Keratinocyte (primary cell): ENCODE measurements at regions not wholly inside any gene's neighbourhood (a gene's known extent, or its start where the extent isn't known, plus 50 kb on each side); places are given as distances from the start of the nearest gene placed in this dataset.
A peak's percentile ranks its signal among the peaks of the same experiment; 100 is the strongest.

ENCODE experiments used
- DNase-seq: peaks from one replicate; pipeline ENCODE4 v3.0.0-alpha.2; 2011; ENCODE audit warnings: low read depth, missing footprints, low spot score
- FAIRE-seq: peaks from 2 replicates; lab custom pipeline; 2011; peaks lifted over from hg19 to GRCh38; lab: Jason Lieb, UNC
- H2AFZ ChIP-seq: 2 replicates; pipeline ENCODE4 v1.6.0; 2012; ENCODE audit warnings: low read length, control low read depth, inconsistent platforms; ENCODE audit not compliant: control insufficient read depth
- H3K27ac ChIP-seq: 2 replicates; pipeline ENCODE4 v1.5.1; 2011; ENCODE audit warnings: low read length; ENCODE audit not compliant: control insufficient read depth, insufficient read depth
- H3K27me3 ChIP-seq: 3 replicates; pipeline ENCODE4 v1.6.0; 2011; ENCODE audit warnings: low read length; ENCODE audit not compliant: control insufficient read depth, insufficient read depth; ENCODE audit errors: extremely low read depth
- H3K36me3 ChIP-seq, 2 experiments: 2 replicates in 1 of 2; 3 replicates in 1 of 2; pipeline ENCODE4 v1.5.1; 2011; ENCODE audit warnings: low read length in 2 of 2, mild to moderate bottlenecking in 1 of 2; ENCODE audit not compliant: control insufficient read depth in 2 of 2, insufficient read depth in 2 of 2; ENCODE audit errors: extremely low read depth in 1 of 2
- H3K4me1 ChIP-seq: 3 replicates; pipeline ENCODE4 v1.5.1; 2011; ENCODE audit warnings: low read length; ENCODE audit not compliant: control insufficient read depth, insufficient read depth; ENCODE audit errors: extremely low read depth
- H3K4me2 ChIP-seq: 3 replicates; pipeline ENCODE4 v1.6.0; 2011; ENCODE audit warnings: low read depth, low read length; ENCODE audit not compliant: control insufficient read depth, insufficient read depth; ENCODE audit errors: extremely low read depth
- H3K4me3 ChIP-seq, 3 experiments: fragments of 200-600 bp in 1 of 3; sonication (generic) in 1 of 3; 2 replicates in 2 of 3; 3 replicates in 1 of 3; pipeline ENCODE4 v1.5.1; 2011 to 2016; ENCODE audit warnings: low read length in 3 of 3, mild to moderate bottlenecking in 3 of 3, control low read depth in 2 of 3, inconsistent platforms in 1 of 3, low read depth in 1 of 3, mixed read lengths in 1 of 3, mixed run types in 1 of 3, moderate library complexity in 1 of 3; ENCODE audit not compliant: control insufficient read depth in 2 of 3, insufficient read depth in 2 of 3; ENCODE audit errors: extremely low read depth in 1 of 3
- H3K79me2 ChIP-seq: 2 replicates; pipeline ENCODE4 v1.6.0; 2012; ENCODE audit warnings: low read length; ENCODE audit not compliant: control insufficient read depth, insufficient read depth
- H3K9ac ChIP-seq: 3 replicates; pipeline ENCODE4 v1.6.0; 2011; ENCODE audit warnings: low read length; ENCODE audit not compliant: control insufficient read depth, insufficient read depth; ENCODE audit errors: extremely low read depth
- H3K9me1 ChIP-seq: 3 replicates; pipeline ENCODE4 v1.6.0; 2011; ENCODE audit warnings: low read length; ENCODE audit not compliant: control insufficient read depth, insufficient read depth; ENCODE audit errors: extremely low read depth
- H3K9me3 ChIP-seq: 2 replicates; pipeline ENCODE4 v1.5.1; 2012; ENCODE audit warnings: low read depth, low read length; ENCODE audit not compliant: control insufficient read depth
- H4K20me1 ChIP-seq: 3 replicates; pipeline ENCODE4 v1.6.0; 2011; ENCODE audit warnings: low read length; ENCODE audit not compliant: control insufficient read depth, insufficient read depth; ENCODE audit errors: extremely low read depth
- EZH2 ChIP-seq: IDR thresholded peaks from one replicate; pipeline ENCODE4 v1.6.1; 2012; ENCODE audit warnings: inconsistent platforms, mild to moderate bottlenecking, low read length, moderate library complexity
- dilution Hi-C: fragments of 300-500 bp; cut with MboI; formaldehyde crosslinking; loops from one replicate; pipeline ENCODE4 v1.7.0; 2020; ENCODE audit warnings: low sequenced_read_pairs; ENCODE audit not compliant: extremely low pct_ligation_motif_present
- TF ChIP-seq, protein P1 (sequence below), 3 experiments: IDR thresholded peaks in 1 of 3; conservative IDR thresholded peaks in 1 of 3; optimal IDR thresholded peaks in 1 of 3; 2 replicates in 2 of 3; 3 replicates in 1 of 3; pipeline versions ENCODE3 to v1.5.1; 2011; ENCODE audit warnings: low read length in 3 of 3, mild to moderate bottlenecking in 3 of 3, moderate library complexity in 2 of 3, control low read depth in 1 of 3, inconsistent platforms in 1 of 3; ENCODE audit not compliant: insufficient read depth in 2 of 3; ENCODE audit errors: extremely low read depth in 1 of 3

- no peaks in the 10 kb centered on the region for H3K36me3 ChIP-seq
- peaks cover 15% of the 10 kb centered on the region for H3K27me3 ChIP-seq
- no peaks in the 10 kb centered on the region for H3K9me3 ChIP-seq
- H3K4me1 ChIP-seq = peaks cover 12% of the 10 kb centered on the region
- H3K27ac ChIP-seq = no peak overlapping the region
- H3K4me3 ChIP-seq = no peak overlapping the region
- FAIRE-seq = no peak
- TF ChIP-seq, protein P1, sequence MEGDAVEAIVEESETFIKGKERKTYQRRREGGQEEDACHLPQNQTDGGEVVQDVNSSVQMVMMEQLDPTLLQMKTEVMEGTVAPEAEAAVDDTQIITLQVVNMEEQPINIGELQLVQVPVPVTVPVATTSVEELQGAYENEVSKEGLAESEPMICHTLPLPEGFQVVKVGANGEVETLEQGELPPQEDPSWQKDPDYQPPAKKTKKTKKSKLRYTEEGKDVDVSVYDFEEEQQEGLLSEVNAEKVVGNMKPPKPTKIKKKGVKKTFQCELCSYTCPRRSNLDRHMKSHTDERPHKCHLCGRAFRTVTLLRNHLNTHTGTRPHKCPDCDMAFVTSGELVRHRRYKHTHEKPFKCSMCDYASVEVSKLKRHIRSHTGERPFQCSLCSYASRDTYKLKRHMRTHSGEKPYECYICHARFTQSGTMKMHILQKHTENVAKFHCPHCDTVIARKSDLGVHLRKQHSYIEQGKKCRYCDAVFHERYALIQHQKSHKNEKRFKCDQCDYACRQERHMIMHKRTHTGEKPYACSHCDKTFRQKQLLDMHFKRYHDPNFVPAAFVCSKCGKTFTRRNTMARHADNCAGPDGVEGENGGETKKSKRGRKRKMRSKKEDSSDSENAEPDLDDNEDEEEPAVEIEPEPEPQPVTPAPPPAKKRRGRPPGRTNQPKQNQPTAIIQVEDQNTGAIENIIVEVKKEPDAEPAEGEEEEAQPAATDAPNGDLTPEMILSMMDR (optimal IDR thresholded peaks at IDR 0.05 in 1 of 3, IDR thresholded peaks at IDR 0.05 in 1 of 3, conservative IDR thresholded peaks at IDR 0.05 in 1 of 3; ENCODE audit: extremely low read depth in 1 of 3, insufficient read depth in 2 of 3, low read length in 3 of 3) = no peak
- no peak for TF ChIP-seq EZH2
- no peak overlapping the region for H3K9ac ChIP-seq
- H2AFZ ChIP-seq = no peak overlapping the region
- DNase-seq = no peak
- H3K9me1 ChIP-seq = no peaks in the 10 kb centered on the region
- H3K79me2 ChIP-seq = no peaks in the 10 kb centered on the region
- H3K4me2 ChIP-seq = peak overlapping the region; percentile 44
- dilution Hi-C loops = no loop called here
- no peaks in the 10 kb centered on the region for H4K20me1 ChIP-seq
These were observed 297.3 kb upstream of the PRKCQ start for GRCh38 chr10:6877336-6877721.

- no peak overlapping the region for H3K9ac ChIP-seq
- no peaks in the 10 kb centered on the region for H3K79me2 ChIP-seq
- no peaks in the 10 kb centered on the region for H4K20me1 ChIP-seq
- no peak overlapping the region for H3K27ac ChIP-seq
- H3K4me3 ChIP-seq = no peak overlapping the region
- no peak overlapping the region for H2AFZ ChIP-seq
- H3K27me3 ChIP-seq = peaks cover 15% of the 10 kb centered on the region
- FAIRE-seq (no peak), DNase-seq (no peak)
- peaks cover 12% of the 10 kb centered on the region for H3K4me1 ChIP-seq
- no peak overlapping the region for H3K4me2 ChIP-seq
- no peaks in the 10 kb centered on the region for H3K36me3 ChIP-seq
- no peaks in the 10 kb centered on the region for H3K9me3 ChIP-seq
- no peak for TF ChIP-seq EZH2
- TF ChIP-seq, protein P1 (optimal IDR thresholded peaks at IDR 0.05 in 1 of 3, IDR thresholded peaks at IDR 0.05 in 1 of 3, conservative IDR thresholded peaks at IDR 0.05 in 1 of 3; ENCODE audit: extremely low read depth in 1 of 3, insufficient read depth in 2 of 3, low read length in 3 of 3) = no peak
- H3K9me1 ChIP-seq = no peaks in the 10 kb centered on the region
- dilution Hi-C loops = no loop called here
These were observed 295.3 kb upstream of the PRKCQ start for GRCh38 chr10:6875269-6875865.
